Peyer's patch (tissue), 4 donors: ENCODE measurements at regions not wholly inside any gene's neighbourhood (a gene's known extent, or its start where the extent isn't known, plus 50 kb on each side); places are given as distances from the start of the nearest gene placed in this dataset.
A peak's percentile ranks its signal among the peaks of the same experiment; 100 is the strongest.
"Not testable (repeated sequence)": the region's sequence is repeated elsewhere in the genome, so short reads cannot be mapped to it uniquely, and the experiment has no call there.

Experiments
- CTCF ChIP-seq, 6 experiments: fragments of 450-650 bp in 4 of 6; fragments of 200-600 bp in 2 of 6; sonication (generic) in 1 of 6; IDR thresholded peaks; one replicate each; pipeline ENCODE4 v1.5.1; 2017 to 2019; ENCODE audit warnings: antibody characterized with exemption in 6 of 6, mild to moderate bottlenecking in 3 of 6, moderate library complexity in 1 of 6
- POLR2A ChIP-seq, 2 donors: fragments of 450-650 bp; IDR thresholded peaks; one replicate each; pipeline ENCODE4 v1.5.1; 2017; ENCODE audit warnings: antibody characterized with exemption in 2 of 2, mild to moderate bottlenecking in 2 of 2, moderate library complexity in 2 of 2

- not testable (repeated sequence) for TF ChIP-seq POLR2A (IDR thresholded peaks at IDR 0.05)
- peak in 2 of 6 experiments; percentile 2 to 19 for TF ChIP-seq CTCF (IDR thresholded peaks at IDR 0.05)
These were observed 293.4 kb upstream of the TMEFF2 start for GRCh38 chr2:192488158-192488557.
